OCI-M1 (cell line): ENCODE measurements at regions not wholly inside any gene's neighbourhood (a gene's known extent, or its start where the extent isn't known, plus 50 kb on each side); places are given as distances from the start of the nearest gene placed in this dataset.
A peak's percentile ranks its signal among the peaks of the same experiment; 100 is the strongest.
"Not testable (repeated sequence)": the region's sequence is repeated elsewhere in the genome, so short reads cannot be mapped to it uniquely, and the experiment has no call there.

Source experiments
- DNase-seq: peaks from one replicate; lab custom pipeline; 2025; lab: John Stamatoyannopoulos, UW

- no peak for DNase-seq
Observed at GRCh38 chrX:82528525-82528924, 979.6 kb upstream of the POU3F4 start.

DNA sequence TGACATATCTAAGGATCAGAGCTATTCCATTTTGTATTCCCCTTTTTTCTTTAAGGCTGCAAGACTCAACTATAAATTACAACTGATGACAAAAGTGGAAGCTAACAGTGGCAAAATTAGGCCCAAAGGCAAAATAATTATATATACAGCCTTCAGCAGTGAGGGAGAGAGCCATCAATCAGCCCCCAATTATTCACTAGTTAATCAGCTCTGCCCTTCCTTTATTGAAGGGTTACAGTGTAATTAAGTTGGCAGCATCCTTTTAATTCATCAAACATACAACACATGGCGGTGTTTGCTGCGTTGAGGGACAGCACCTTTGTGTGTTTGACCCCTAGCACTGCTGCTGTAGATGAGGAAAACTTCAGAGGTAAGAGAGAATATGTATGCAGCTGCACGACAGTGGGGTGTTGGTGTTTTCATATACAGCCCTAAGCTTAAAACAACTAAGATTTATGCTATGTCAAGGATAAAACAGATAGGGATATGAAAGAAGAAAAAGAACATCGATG is 973.9 kb upstream of the POU3F4 start:
- DNase-seq: no peak

GRCh38 chrX:82537205-82537604 is 970.9 kb upstream of the POU3F4 start:
- not testable (repeated sequence) for DNase-seq

- no peak for DNase-seq
Observed at GRCh38 chrX:82541822-82542221, 966.3 kb upstream of the POU3F4 start.

DNA sequence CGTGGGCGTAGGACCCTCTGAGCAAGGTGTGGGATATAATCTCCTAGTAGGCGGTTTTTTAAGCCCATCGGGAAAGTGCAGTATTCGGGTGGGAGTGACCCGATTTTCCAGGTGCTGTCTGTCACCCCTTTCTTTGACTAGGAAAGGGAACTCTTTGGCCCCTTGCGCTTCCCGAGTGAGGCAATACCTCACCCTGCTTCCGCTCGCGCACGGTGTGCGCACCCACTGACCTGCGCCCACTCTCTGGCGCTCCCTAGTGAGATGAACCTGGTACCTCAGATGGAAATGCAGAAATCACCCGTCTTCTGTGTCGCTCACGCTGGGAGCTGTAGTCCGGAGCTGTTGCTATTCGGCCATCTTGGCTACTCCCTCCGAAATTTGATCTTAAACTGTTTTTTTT is 955.9 kb upstream of the POU3F4 start:
- not testable (repeated sequence) for DNase-seq

GRCh38 chrX:82556588-82556987 is 951.5 kb upstream of the POU3F4 start:
- peak; percentile 0 for DNase-seq

DNA sequence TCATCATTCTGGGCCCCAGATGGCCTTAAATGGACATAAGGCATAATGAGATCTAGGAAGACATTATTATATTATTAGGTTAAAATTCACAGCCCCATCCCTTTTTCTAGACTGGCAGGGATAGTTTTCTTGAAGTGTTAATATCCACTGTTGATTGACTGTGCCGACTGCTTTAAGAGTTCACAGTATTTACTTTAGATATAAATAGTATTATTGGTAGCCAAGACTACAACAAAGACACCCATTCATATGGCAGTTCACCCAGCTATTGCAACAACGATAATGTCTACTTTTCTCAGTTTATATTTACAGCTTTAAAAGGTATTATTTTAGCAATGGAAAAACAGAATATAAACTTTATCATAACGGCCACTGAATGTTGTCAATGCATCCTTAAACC is 922.2 kb upstream of the POU3F4 start:
- DNase-seq: no peak

DNA sequence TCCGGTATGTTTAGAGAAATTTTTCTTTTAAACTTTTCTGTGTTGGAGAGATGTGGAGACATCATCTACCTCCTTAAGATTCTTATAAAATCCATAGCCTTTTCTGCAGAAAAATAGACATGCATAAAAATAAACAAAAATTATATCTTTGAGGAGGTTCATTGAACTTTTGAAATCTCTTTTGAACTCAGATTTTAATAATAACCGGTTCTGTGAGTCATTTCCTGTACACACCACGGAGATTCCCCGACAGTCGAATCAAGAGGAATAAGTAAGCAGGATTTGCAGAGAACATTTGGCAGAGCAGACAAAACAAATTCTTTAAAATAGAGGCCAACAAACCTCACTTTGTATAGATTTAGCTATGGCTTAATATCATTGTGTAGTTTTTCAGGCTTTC is 918.7 kb upstream of the POU3F4 start:
- DNase-seq: no peak

GRCh38 chrX:82591421-82591820 is 916.7 kb upstream of the POU3F4 start:
- no peak for DNase-seq

DNA sequence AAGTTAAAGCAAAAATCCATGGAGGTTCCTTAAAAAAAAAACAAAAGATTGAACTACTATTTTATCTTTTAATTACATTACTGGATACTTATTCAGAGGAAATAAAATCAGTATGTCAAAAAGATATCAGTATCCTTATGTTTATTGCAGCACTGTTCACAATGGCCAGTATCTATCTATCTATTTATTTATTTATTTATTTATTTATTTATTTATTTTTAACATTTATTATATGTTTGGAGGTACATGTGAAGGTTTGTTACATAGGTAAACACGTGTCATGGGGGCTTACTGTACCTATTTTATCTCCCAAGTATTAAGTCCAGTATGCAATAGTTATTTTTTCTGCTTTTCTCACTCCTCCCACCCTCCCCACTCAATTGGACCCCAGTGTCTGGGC is 881.1 kb upstream of the POU3F4 start:
- DNase-seq: no peak

DNA sequence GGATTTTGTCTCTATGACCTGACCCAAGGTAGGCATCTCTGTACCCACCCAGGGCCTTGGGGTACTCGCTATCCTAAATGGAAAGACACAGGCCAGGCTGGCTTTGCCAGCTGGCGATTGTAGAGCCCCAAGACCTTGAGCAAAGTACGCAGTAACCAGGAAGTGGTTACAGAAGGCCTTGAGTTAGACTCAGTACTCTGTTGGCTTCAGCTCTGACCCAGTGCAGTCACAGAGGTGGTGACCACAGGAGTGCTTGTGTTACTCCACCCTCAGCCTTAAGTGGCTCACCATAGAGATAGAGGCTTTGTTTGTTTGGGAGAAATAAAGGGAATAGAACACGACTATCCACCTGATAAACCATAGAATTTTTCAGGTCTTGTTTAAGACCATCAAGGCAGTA is 880.5 kb upstream of the POU3F4 start:
- no peak for DNase-seq

GRCh38 chrX:82648062-82648461 is 860.0 kb upstream of the POU3F4 start:
- DNase-seq: peak; percentile 0

GRCh38 chrX:82649645-82650044 is 858.4 kb upstream of the POU3F4 start:
- no peak for DNase-seq

DNA sequence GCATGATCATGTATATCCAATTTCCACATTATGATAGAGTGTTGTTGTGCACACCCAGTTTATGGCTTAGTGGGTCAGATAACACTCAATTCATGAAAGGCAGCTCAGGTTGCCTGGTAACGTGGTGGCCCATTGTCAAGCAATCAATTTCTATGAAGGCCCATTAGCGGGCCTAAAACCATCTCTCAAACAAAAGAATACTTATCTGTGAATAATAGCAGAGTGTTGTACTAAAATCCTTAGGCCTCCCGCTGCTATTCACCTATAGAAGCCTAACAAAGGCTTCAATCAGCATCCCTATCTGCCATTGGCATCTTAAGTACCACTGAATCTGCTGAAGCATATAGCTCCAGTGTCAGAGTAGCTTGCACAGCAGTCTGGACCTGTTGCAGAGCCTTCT is 849.6 kb upstream of the POU3F4 start:
- DNase-seq: no peak

DNA sequence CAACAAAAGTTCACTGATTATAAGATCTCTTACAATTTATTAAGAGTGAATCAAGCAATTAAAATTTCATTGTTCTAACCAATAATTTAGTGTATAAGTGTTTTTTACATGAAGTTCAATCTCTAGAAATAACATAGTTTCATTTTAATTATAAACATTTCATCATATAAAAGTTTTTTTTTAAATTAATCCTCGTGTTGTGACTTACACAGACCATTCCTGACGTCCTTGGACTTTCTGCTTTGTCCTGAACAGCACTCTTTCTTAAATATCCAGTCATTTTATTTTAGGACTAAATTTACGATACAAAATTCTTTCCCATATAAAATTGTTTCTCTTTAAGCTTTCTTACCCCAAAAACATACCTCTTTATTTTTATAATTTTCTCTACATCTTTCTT is 841.7 kb upstream of the POU3F4 start:
- DNase-seq: peak; percentile 22

DNA sequence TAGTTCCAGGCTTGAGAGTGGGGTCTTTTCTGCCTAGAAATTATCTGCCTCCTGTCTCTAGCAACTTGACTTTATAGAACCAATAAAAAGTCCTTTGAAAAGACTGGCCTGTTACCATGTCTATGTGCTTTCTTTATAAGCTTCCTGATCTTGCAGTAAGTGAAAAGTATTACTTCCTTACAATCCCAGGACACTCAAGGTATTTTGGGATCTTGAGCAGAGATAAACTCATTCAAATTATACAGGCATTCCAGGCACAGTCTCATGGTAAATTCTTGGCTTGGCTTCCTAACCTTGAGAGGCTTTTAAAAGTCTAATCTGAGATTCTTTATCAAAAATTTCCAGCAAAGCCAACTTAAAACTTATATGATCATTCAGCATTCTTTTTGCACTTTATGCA is 833.0 kb upstream of the POU3F4 start:
- no peak for DNase-seq

DNA sequence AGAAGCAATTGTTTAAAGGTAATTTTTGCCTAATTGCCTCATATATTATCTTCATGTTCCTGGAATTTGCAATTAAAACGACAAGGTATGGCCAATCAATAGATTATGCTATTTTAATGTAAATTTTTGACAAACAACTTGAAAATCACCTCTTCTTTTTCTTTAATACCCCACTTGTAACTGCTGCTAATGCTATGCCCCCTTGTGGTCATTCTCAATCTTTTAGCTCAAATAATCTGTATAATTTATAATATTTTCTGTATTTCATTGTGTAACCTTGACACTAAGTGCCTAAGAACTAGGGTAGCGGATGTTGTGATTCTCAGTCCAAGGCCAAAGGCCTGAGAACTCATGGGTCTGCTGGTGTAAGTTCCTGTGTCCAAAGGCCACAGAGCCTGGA is 831.7 kb upstream of the POU3F4 start:
- DNase-seq: peak; percentile 19

DNA sequence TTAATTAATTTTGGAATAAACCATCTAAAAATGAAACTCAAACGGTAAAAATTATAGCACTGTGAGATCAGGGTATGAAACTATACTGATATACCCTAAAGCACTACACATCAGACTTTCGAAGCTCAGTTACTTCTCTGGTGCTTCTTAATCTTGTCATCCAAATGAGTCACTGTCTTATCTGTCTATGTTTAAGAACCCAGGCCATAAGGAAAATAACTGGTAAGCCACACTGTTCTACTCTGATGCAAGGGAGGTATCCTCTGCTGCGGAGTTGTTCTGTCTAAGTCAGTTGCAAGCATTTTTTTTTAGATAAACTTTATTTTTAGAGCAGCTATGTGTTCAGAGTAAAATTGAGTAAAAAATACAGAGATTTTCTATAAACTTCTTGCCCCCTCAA is 830.8 kb upstream of the POU3F4 start:
- peak; percentile 75 for DNase-seq

- DNase-seq: no peak
Observed at GRCh38 chrX:82692991-82693390, 815.1 kb upstream of the POU3F4 start.

DNA sequence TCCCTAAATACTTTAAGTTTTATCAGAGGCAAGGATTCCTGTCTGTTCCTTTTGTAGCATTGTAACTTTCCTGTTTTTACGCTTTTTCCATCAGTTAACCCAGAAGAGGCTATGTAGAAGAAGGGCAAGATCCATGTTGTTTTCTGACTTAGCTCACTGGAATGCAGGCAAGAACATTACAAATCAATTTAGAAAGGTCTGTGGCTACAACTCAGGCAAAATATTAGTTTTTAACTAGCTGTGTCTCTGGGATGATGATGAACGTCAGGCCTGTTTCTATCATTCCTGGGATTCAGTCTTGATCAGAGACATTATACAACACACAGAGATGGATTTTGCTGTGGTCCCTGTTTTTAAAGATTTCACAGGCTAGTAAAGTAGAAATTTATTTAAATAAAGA is 813.0 kb upstream of the POU3F4 start:
- DNase-seq: no peak

GRCh38 chrX:82703551-82703950 is 804.5 kb upstream of the POU3F4 start:
- no peak for DNase-seq

DNA sequence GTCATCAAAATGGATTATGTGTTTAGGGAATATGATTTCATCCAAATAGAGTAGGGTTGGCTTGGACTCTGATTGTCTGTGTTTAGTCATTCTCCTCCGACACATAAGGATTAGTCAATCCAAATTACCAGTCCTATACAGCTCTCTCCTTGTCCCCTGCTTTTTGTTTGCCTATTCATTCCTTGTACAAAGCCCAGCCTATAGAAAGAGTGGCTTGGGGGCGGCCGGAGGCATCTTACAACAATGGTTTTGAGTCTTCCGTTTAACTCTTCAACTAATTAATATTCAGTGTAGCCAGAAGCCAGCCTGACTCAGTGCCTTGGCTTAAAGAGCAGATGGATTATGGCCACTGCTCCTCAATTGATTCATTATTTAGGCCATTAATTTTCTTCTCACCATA is 796.6 kb upstream of the POU3F4 start:
- DNase-seq: no peak

- no peak for DNase-seq
Observed at GRCh38 chrX:82721891-82722290, 786.2 kb upstream of the POU3F4 start.

DNA sequence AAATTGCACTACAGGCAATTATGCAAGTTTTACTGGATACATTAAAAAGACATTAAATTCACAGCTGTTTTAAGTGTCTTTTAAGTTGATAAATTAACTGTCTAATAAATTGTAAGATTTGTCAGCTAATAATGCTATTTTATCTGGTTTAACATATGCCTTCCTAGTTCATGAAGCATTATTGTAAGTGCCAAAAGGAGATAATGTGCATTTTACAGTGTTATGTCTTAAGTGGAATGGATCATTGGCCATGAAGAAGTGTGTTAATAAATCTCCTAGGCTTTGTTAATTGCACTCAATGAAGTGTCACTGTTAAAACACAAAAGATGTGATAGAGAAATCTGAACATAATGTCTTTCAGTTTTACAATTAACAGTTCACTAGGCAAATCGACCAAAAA is 784.3 kb upstream of the POU3F4 start:
- no peak for DNase-seq

GRCh38 chrX:82727436-82727835 is 780.7 kb upstream of the POU3F4 start:
- not testable (repeated sequence) for DNase-seq
